Breast epithelium (tissue), 3 donors: ENCODE measurements at regions not wholly inside any gene's neighbourhood (a gene's known extent, or its start where the extent isn't known, plus 50 kb on each side); places are given as distances from the start of the nearest gene placed in this dataset.
"Not testable (repeated sequence)": the region's sequence is repeated elsewhere in the genome, so short reads cannot be mapped to it uniquely, and the experiment has no call there.

Source experiments
- POLR2A ChIP-seq: fragments of 450-650 bp; IDR thresholded peaks from one replicate; pipeline ENCODE4 v1.6.1; 2016; ENCODE audit warnings: antibody characterized with exemption, mild to moderate bottlenecking, moderate library complexity
- POLR2AphosphoS5 ChIP-seq, 3 donors: sonication (generic); formaldehyde crosslinking; IDR thresholded peaks; one replicate each; pipeline ENCODE4 v1.6.1; 2017; ENCODE audit warnings: antibody characterized with exemption in 3 of 3
- TF ChIP-seq, protein P1 (sequence below), 3 donors: fragments of 450-650 bp; IDR thresholded peaks; one replicate each; pipeline ENCODE4 v1.5.1; 2016 to 2017; ENCODE audit warnings: antibody characterized with exemption in 3 of 3, mild to moderate bottlenecking in 3 of 3, moderate library complexity in 3 of 3

DNA sequence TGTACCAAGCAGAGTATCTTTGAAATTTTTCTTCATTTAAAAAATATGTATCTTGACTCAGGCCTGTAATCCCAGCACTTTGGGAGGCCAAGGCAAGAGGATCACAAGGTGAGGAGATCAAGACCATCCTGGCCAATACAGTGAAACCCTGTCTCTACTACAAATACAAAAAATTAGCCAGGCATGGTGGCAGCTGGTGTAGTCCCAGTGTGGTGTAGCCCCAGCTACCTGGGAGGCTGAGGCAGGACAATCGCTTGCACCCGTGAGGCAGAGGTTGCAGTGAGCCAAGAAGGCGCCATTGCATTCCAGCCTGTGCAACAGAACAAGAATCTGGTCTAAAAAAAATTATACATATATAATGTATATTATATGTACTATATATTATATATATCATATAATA, 118.7 kb upstream of the RIMBP3 start:
- TF ChIP-seq, protein P1, sequence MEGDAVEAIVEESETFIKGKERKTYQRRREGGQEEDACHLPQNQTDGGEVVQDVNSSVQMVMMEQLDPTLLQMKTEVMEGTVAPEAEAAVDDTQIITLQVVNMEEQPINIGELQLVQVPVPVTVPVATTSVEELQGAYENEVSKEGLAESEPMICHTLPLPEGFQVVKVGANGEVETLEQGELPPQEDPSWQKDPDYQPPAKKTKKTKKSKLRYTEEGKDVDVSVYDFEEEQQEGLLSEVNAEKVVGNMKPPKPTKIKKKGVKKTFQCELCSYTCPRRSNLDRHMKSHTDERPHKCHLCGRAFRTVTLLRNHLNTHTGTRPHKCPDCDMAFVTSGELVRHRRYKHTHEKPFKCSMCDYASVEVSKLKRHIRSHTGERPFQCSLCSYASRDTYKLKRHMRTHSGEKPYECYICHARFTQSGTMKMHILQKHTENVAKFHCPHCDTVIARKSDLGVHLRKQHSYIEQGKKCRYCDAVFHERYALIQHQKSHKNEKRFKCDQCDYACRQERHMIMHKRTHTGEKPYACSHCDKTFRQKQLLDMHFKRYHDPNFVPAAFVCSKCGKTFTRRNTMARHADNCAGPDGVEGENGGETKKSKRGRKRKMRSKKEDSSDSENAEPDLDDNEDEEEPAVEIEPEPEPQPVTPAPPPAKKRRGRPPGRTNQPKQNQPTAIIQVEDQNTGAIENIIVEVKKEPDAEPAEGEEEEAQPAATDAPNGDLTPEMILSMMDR (IDR thresholded peaks at IDR 0.05), result not testable (repeated sequence)
- TF ChIP-seq POLR2A; POLR2AphosphoS5 (IDR thresholded peaks at IDR 0.05): not testable (repeated sequence)
